ENCODE measurements at regions not wholly inside any gene's neighbourhood (a gene's known extent, or its start where the extent isn't known, plus 50 kb on each side); places are given as distances from the start of the nearest gene placed in this dataset.

DNA sequence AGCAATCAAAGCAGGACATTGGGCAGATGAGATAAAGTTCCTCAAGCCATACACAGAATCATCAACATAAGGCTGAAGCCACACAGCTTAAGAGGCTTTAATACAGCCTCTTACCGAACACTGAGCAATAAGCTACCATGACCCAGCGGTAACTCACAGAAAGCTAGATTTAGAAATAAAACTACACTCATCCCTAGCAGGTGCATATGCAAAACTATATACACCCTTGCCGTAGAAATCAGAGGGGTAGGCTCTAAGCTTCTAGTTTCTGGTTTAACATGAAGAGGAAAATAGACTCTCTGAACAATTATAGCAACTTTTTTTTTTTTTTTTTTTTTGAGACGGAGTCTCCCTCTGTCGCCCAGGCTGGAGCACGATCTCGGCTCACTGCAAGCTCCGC, 428.8 kb upstream of the FIGN start:
- ATAC-seq: no peak

DNA sequence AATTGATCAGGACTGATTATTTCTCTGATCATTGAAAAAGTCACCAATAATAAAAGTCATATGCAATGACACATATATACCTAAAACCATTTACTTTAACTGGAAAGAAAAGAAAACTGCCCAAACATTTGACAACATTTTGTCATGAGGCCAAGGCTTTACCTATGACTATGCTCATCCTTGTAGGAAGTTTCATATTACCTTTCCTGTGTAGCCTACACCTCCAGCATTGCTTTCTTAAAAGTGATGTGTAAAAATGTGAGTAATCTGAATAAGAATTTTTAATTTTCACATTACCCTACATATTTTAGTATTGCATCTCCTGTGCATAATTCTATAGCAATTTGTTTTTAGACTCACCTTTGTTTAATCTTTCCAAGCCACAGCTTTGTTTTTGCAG, 419.8 kb upstream of the FIGN start:
- ATAC-seq: no peak

DNA sequence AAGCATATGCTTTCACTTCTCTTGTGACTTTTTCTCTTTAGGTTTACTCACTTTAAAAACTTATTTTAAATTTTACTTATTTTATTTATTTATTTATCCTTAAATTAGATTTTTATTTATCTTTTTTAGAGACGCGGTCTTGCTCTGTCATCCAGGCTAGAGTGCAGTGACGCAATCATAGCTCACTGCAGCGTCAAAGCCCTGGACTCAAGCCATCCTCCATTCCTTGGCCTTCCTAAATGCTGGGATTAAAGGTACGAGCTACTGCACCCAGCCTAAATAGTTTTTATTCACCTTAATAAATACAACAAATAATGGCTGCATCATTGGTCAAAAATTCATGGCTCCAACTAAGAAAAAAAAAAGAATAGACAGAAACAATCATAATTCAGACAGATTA, 415.7 kb upstream of the FIGN start:
- no peak for ATAC-seq

DNA sequence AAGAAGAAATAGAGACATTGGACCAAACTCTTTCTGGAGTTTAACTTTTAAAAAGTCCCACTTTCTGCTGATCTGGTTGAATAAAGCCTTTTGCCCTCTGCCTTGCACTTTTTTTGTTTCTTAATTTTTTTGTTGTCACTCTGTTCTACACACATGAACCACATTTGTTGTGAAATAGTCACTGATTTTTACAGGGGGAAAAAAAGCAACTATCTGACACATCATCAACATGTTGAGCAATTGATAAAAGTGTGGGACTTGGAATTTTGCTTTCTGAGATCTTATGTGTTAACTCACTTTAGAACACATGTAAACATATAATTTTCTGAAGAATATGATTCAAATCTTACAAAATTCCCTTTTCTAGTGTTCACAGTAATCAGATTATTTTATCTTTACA, 414.8 kb upstream of the FIGN start:
- no peak for ATAC-seq

DNA sequence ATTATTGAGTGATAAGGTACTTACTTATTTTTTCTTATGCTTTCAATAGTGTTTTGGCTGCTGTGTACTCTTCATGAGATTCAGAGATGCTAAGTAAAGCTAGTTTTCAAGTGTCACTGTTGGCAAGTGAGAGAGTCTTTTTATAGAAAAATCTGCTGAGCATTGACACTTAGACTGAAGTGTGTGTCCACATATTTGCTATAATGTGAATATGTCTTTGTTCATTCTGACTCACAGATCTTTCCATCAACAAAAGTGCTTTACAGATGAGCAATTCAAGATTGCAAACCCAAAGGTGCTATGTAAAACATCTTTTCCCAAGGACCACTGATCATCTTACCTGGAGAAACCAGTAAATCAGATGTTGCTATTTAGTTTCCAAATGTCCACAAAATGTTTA, 410.6 kb upstream of the FIGN start:
- ATAC-seq: no peak

DNA sequence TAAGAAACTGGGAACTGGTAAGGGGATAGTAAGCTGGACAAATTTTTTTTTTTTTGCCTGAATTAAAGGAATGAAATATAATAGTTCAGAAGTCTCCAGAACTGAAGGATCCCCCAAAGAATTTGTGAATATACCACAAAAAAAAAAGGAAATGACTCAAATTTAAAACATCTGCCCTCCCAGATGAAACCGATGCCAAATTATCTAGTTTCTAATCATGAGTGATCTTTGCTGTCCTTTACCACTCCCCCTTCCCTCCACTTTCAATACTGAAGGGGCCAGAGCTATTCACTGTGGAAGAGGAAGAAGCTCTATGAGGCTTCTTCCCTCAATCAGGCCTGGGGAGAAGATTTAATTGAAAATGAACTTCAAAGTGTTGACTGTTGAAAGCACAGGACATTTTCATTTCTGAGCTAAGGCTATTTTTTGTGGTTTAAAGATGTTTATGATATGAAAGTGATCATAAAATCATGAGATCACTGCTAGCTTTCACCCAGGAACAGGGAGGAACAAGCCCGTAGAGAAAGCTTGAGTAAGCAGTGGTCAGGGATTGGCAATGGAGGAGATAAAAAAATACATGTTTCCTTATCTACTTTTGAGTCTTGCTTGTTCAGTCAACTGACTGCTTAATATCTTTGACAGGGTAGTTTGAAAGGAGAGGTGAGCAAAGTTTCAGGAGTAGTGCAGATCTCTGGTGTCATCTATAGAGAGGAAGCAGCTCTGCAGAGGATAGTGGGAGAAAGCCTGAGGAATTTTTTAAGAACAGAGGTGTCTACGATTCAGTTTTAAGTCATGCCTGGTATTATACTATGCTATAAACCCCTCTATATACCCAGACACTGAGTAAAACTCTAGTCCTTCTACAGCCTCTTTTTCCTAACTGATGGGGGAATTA, 409.5 kb upstream of the FIGN start:
- ATAC-seq: no peak

DNA sequence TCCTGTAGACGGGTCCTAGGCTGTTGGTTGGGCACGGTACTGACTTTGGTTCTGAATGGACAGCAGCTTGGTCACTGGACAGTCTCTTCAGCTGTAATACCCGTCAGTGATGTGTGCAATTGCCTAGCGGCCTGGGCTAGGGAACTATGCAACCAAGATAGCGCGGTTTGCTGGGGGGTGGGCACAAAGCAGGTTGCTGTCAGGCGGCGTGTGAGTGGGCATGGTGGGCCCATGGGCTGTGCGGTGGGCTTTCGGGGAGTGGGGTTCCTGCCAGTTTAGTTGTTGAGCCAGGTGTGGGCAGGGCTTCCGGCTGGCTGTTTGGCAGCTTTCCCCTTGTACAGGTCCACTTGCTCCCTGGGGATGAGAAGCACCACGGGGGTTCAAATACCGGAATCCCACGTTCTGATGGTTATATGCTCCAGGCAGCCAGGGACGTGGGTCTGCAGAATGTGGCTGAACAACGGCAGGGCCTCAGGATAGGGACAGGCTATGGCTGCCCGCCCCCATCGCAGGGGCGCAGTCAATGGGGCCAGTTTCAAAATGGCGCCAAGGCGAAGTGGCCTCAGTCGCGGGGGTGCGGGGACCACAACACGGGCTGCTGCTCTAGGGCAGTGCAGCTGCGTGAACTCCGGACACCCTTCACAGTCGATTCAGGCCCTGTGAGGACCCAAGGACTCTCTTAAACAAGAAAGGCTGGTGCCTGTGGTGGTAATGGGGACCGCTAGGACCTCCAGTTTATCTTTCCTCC, 407.5 kb upstream of the FIGN start:
- ATAC-seq: no peak

DNA sequence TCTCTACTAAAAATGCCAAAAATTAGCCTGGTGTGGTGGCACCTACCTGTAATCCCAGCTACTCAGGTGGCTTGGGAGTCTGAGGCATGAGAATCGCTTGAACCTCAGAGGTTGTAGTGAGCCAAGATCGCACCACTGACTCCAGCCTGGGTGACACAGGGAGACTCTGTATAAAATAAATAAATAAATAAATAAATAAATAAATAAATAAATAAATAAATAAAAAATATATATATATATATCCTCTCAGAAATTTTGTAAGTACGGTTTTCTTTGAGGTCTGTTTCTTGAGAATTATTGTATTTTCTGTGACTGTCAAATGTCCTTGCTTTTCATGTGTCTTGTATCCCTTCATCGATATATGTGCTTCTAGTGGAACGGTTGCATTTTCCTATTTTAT, 406.9 kb upstream of the FIGN start:
- ATAC-seq: no peak

DNA sequence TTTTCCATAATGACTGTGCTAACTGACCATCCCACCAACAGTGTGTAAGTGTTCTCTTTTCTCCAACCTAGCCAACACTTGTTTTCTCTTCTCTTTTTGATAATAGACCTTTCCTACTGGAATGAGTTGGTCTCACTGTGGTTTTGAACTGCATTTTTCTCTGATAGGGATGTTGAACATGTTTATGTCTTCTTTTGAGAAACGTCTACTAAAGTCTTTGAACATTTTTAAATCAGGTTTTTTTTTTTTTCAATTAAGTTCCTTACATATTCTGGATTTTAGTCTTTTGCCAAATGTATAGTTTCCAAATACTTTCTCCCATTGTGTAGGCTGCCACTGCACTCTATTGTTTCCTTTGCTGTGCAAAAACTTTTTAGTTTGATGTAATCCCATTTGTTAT, 405.5 kb upstream of the FIGN start:
- no peak for ATAC-seq

DNA sequence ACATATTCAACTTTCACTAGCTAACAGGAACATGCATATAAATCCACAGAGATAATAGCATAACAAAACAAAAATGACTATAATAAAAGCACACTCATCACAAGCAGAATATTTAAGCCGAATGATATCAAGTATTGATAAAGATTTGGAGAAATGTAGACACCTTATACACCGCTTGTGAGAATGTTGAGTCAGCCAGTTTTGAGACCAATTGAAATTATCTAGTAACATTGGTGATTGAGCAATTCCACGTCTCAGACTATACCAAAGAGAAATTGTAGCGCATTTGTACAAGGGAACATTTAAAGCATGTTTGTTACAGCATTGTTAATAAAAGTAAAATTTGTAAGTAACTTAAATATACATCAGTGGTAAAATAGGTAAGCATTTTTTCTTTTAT, 402.9 kb upstream of the FIGN start:
- no peak for ATAC-seq

DNA sequence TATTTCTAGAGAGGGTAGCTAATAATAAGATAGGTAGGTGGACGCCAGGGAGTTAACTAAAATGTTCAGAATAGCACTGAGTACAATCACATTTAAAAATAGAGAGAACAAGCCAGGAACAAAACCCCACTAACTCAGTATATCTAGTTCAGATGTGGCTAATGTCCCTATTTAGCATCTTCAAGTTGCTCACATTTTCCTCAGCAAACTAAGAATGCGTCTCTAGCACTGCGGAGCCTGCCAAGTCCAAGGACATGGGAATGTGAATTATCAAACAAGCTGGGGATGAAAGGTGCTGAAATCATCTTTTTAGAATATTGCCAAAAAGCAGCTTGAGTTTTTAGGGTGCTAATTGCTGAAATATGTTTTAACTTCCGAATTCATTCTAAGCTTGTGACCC, 398.5 kb upstream of the FIGN start:
- no peak for ATAC-seq

DNA sequence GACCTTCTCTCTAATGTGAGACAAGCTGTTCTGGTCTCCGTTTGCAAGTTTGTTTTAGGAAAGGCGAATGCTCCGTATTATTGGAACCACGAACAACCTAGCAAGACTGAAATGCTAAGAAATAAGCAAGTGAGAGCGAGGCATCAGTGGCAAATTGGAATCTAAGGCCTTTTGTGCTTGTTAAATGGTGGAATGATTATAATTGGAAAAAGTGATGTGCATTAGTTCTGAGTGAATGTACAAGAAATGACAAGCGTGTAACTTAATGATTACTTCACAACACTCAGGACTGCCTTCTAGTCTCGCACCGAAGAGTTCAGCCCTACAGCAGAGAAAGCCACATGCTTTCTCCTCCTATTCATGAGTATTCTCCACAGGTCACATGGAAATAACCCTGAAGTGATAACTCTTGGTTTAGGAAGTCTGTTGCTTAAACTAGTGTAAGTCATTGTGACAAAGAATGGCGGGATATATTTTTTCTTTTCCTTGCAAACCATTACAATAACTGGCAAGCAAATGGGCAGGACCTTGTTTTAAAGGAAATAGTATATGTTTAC, 392.2 kb upstream of the FIGN start:
- ATAC-seq: no peak

DNA sequence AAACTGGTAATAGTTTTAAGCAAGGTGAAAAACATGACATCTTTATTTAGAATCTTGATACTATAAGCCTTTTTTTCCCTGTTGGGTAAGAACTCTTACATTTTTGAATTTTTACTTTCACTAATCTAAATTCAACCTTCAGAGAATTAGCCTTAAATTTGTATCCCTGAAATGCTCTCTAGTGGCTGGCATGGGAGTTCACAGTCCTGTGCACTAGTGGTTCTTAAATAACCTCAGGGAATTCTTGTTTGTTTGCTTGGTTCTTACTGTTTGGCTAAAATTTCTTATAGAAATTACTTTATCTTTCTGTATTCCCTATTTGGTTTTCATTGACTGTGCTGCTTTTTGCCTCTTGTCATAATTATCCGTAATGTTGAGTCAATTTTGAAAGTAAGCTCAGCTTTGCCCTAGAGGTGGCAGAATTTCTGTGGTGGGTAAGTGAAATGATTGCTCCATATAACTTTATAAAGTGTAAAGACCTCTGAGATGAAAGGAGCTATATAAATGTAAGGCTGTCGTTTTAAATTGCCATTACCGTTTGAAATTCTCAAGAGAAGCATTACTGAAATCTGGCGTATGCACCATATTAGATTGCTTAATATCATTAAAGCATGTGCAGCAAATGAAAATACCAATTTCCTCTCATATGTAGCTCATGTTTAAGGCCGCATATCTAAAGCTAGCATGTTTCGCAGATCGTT, 391.3 kb upstream of the FIGN start:
- ATAC-seq: no peak

DNA sequence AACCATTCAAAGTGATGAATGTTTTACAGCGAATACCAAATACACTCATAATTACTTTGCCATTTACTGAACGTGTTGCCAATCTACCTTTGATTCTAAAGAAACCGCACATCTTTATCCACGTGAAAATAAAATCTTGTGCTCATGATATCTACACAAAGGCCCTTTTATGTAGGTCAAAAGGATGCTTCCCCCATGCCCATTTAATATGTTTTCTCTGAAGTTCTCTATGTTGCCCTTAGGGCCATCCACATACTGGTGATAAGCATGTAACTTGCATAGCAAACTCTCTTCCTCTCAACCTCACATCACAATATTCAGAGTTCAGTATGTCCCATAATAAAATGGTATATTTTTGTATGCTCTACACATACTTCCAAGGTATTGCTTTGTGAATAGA, 380.0 kb upstream of the FIGN start:
- ATAC-seq: no peak

DNA sequence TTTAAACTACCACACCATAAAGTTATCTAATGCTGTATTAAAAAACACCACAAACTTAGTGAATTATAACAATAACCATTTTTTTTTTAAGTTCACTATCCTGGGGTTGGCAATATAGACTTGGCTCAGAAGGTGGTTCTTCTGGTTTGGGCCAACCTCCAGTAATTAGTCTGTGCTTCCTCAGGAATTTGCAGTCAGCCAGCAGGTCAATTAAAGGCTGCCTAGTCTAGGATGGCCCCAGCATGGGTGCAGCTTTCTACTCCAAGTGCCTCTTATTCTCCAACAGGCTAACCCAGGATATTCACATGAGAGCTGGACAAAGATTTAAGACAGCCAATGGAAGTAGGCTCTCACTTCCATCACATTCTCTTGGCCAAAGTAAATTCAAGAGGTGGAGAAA, 379.1 kb upstream of the FIGN start:
- ATAC-seq: peak; percentile 80

DNA sequence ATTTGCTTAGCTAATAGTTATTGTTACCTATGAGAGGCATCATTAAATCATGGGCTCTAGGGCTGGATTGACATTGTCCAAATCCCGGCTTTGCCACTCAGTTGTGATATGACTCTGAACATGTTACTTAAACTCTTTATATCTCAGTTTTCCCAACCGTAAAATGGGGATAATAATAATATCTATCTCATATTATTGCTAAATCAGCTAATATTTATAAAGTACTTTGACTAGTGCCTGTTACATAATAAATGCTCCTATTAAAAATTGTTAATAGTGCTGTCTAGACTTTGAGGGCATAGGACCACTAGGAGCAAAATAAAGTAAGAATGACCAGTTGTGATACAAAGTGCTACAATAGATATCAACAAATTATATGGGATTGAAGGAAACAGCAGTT, 376.3 kb upstream of the FIGN start:
- ATAC-seq: no peak

DNA sequence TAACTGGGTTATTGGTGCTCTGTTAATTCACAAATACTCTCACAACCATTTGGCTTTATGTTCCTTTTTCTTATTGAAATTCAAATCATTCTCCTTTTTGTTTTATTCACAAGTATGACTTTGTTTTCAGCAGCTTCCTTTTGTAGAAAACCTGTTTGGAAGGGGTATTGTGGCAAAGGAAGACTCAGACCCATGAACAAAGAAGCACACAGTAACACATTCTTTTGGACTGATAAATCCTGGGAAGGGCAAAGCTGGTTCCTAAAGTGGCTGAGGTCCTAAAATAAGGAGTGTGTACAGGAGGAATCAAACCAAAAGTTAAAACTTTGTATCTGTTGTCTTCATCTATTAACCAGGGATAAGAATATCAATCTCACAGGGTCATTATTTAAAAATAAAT, 374.7 kb upstream of the FIGN start:
- no peak for ATAC-seq

DNA sequence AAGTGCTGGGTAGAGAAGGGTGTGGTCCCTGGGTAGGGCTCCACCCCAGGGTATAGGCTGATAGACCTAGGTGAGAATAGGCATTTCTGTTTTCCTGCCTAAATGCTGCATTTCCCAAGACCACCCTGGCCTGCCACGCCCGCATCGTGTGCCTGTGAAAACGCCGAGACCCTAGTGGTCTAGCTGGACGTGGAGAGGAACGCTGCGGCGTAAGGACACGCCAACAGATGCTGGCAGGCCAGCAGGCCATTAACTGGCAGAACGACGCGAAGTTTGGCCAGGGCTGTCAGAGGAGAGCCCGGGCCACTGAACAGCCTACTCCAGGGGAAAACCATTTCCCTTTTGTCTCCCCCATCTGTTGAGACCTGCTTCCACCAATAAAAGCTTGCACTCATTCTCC, 373.2 kb upstream of the FIGN start:
- ATAC-seq: no peak

DNA sequence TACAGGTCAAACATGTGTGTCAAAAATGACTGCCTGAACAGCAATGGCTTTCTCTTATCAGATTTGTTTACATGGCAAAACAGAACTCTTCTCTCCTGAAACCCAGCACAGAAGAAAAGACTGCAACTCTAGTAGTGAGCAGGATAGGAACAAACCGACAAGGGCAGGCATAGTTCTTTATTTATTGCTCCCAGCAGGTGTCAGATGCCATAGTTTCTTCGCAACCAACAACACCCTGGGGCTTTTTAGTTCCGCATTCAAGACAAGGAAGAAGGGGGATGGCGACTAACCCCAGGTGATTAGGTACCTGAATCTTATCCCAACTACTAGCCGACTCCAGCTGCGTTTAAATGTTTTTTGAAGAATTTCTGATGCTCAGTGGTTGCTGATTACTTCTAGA, 367.5 kb upstream of the FIGN start:
- no peak for ATAC-seq

DNA sequence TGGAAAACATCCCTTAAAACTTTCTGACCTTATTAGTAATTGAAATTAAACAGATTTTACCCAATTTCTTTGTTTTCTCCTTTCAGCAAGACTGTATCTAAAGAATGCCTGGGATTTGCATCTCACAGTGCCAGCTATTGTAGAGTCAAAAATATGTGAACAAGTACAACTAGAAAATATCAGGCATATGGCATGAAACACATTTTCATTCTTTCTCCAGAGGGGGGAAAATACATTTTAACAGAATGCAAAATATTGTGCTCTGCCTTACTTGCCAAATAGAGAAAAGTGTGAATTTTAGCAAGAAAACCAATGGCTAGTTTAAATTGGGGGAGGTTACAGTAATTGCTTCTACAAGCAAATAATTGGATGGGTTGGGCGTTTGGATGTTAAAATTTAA, 366.6 kb upstream of the FIGN start:
- ATAC-seq: no peak

DNA sequence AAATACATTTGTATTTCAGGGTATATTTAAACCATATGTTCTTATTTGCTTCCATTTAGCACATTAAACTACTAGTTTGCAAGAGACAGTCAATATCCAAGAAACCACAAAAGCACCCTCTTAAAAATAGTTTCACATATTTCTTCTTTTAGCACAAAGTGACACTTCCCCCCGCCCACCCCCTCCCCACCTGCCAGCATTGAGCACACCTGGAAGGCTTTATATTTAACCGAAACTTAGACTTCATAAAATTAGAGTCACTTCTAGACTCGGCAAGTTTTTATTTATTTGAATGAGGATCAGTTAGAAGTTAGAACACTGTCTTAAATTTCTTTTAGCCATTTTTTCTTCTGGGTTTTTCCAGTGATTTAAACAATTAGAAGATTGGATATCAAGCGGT, 355.9 kb upstream of the FIGN start:
- ATAC-seq: no peak

DNA sequence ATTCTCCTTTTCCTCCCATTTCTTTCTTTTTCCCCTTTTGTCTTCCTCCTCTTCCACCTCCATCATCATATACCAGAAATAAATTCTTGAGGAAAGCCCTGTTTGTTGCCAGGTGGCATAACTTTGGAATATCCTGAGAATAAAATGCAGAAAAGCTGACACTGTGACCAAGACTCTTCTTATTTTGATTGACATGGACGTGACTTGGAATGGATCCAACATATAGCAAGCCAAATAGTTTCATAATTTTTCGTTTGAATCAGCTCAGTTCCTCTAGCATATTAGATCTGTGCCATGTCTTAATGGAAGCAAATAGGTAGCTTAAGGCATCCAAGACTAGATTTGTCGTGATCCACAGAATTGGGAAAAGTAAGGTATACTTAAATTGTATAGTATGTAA, 354.7 kb upstream of the FIGN start:
- ATAC-seq: no peak

DNA sequence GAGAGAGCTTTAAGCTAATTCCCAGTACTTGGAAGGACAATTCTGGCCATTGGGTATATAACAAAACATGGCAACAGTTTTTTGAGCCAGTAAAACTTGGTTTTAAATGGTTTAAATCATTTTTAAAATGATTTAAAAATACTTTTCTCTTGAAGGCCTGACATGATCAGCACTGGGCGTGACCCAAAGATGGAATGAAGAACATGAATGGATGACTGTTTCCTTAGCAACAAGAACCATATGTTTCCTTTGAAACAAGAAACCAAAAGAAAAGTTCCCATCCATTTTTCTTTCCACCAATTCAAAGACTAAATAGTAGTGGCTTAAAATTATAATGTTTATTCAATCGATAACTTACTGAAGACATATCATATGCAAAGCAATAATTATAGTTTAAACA, 348.3 kb upstream of the FIGN start:
- no peak for ATAC-seq
